HEK293T (cell line): ENCODE measurements at regions not wholly inside any gene's neighbourhood (a gene's known extent, or its start where the extent isn't known, plus 50 kb on each side); places are given as distances from the start of the nearest gene placed in this dataset.

Experiments used
- CTCF ChIA-PET: fragments of 350-600 bp; formaldehyde crosslinking; extraction: SDS; loops from one replicate; lab custom pipeline; 2021; ENCODE audit warnings: antibody characterized with exemption, inconsistent platforms; lab: Yijun Ruan, JAX
- POLR2A ChIA-PET: fragments of 350-600 bp; formaldehyde crosslinking; extraction: SDS; loops from one replicate; lab custom pipeline; 2020; ENCODE audit warnings: antibody characterized with exemption, inconsistent platforms; lab: Yijun Ruan, JAX
- DNase-seq: peaks from one replicate; pipeline ENCODE4 v3.0.0; 2012; ENCODE audit warnings: mixed read lengths; ENCODE audit errors: extremely low spot score
- ARNT ChIP-seq: fragments of 450-650 bp; IDR thresholded peaks from 2 replicates; pipeline ENCODE4 v1.6.1; 2017; ENCODE audit warnings: mild to moderate bottlenecking
- BHLHE40 ChIP-seq: fragments of 450-650 bp; IDR thresholded peaks from 2 replicates; pipeline ENCODE4 v1.6.1; 2016; ENCODE audit warnings: mild to moderate bottlenecking, moderate library complexity, borderline replicate concordance
- CTBP1 ChIP-seq: fragments of 450-650 bp; IDR thresholded peaks from 2 replicates; pipeline ENCODE4 v1.6.1; 2016; ENCODE audit warnings: borderline replicate concordance
- ELF4 ChIP-seq: fragments of 450-650 bp; IDR thresholded peaks from 2 replicates; pipeline ENCODE4 v1.6.1; 2017; ENCODE audit warnings: antibody characterized with exemption
- FOXA1 ChIP-seq: fragments of 450-650 bp; IDR thresholded peaks from 2 replicates; pipeline ENCODE4 v1.6.1; 2016; ENCODE audit warnings: mild to moderate bottlenecking
- FOXK2 ChIP-seq: fragments of 450-650 bp; IDR thresholded peaks from 2 replicates; pipeline ENCODE4 v1.6.1; 2016; ENCODE audit warnings: mild to moderate bottlenecking
- FOXM1 ChIP-seq: fragments of 450-650 bp; IDR thresholded peaks from 2 replicates; pipeline ENCODE4 v1.6.1; 2017; ENCODE audit warnings: mild to moderate bottlenecking, borderline replicate concordance
- HDGF ChIP-seq: fragments of 450-650 bp; IDR thresholded peaks from 2 replicates; pipeline ENCODE4 v1.6.1; 2017; ENCODE audit warnings: antibody characterized with exemption, borderline replicate concordance
- L3MBTL2 ChIP-seq: fragments of 450-650 bp; conservative IDR thresholded peaks from 2 replicates; pipeline ENCODE4 v1.6.1; 2016; ENCODE audit warnings: mild to moderate bottlenecking
- LEF1 ChIP-seq: fragments of 450-650 bp; IDR thresholded peaks from 2 replicates; pipeline ENCODE4 v1.6.1; 2017; ENCODE audit warnings: mild to moderate bottlenecking, borderline replicate concordance
- NFRKB ChIP-seq: fragments of 450-650 bp; IDR thresholded peaks from 2 replicates; pipeline ENCODE4 v1.6.1; 2016; ENCODE audit warnings: mild to moderate bottlenecking, moderate library complexity
- PKNOX1 ChIP-seq: fragments of 450-650 bp; IDR thresholded peaks from 2 replicates; pipeline ENCODE4 v1.6.1; 2016
- SP1 ChIP-seq: fragments of 450-650 bp; IDR thresholded peaks from 2 replicates; pipeline ENCODE4 v1.6.1; 2017
- SUZ12 ChIP-seq: fragments of 450-650 bp; IDR thresholded peaks from 2 replicates; pipeline ENCODE4 v1.6.1; 2016; ENCODE audit warnings: mild to moderate bottlenecking
- TARDBP ChIP-seq: fragments of 450-650 bp; IDR thresholded peaks from 2 replicates; pipeline ENCODE4 v1.6.1; 2016
- ZNF384 ChIP-seq: fragments of 450-650 bp; IDR thresholded peaks from 2 replicates; pipeline ENCODE4 v1.6.1; 2016

GRCh38 chr6:141726248-141726647 is 406.5 kb upstream of the GJE1 start:
- ChIA-PET POLR2A (no interaction called here), CTCF (no interaction called here)
- no peak for TF ChIP-seq L3MBTL2
- no peak for TF ChIP-seq SP1
- no peak for TF ChIP-seq HDGF
- no peak for TF ChIP-seq ZNF384
- no peak for TF ChIP-seq LEF1
- no peak for TF ChIP-seq CTBP1
- no peak for TF ChIP-seq FOXM1
- TF ChIP-seq TARDBP, result no peak
- no peak for TF ChIP-seq ELF4
- no peak for TF ChIP-seq ARNT
- no peak for TF ChIP-seq FOXA1
- no peak for TF ChIP-seq BHLHE40
- no peak for DNase-seq

- ChIA-PET POLR2A (no interaction called here), CTCF (no interaction called here)
- no peak for DNase-seq
- TF ChIP-seq CTBP1 (no peak), FOXA1 (no peak), ELF4 (no peak), FOXM1 (no peak), SUZ12 (no peak), NFRKB (no peak), SP1 (no peak), L3MBTL2 (no peak)
Measured at GRCh38 chr6:141724731-141725130, 408.0 kb upstream of the GJE1 start.

- ChIA-PET CTCF (interaction anchor here (0.6 kb wide), 1 partner anchor 1939 kb away, joined by 3 read pairs; no protein-coding TSS in a partner anchor), POLR2A (no interaction called here)
- no peak for TF ChIP-seq FOXK2
- TF ChIP-seq HDGF, result no peak
- TF ChIP-seq CTBP1, result no peak
- TF ChIP-seq PKNOX1, result no peak
- TF ChIP-seq FOXA1, result no peak
- TF ChIP-seq FOXM1, result no peak
- no peak for TF ChIP-seq TARDBP
- TF ChIP-seq BHLHE40, result no peak
- no peak for TF ChIP-seq SP1
- TF ChIP-seq ZNF384, result no peak
- TF ChIP-seq LEF1, result no peak
- TF ChIP-seq L3MBTL2, result no peak
- no peak for TF ChIP-seq NFRKB
- TF ChIP-seq ELF4, result no peak
- TF ChIP-seq SUZ12, result no peak
- no peak for TF ChIP-seq ARNT
- DNase-seq, result no peak
Measured at GRCh38 chr6:141719476-141719875, 413.2 kb upstream of the GJE1 start.

GRCh38 chr6:141705431-141705830 is 427.3 kb upstream of the GJE1 start:
- CTCF ChIA-PET, result no interaction called here
- DNase-seq, result no peak
- no peak for TF ChIP-seq TARDBP
- TF ChIP-seq FOXK2, result no peak
- no peak for TF ChIP-seq SUZ12
- no peak for TF ChIP-seq L3MBTL2
- POLR2A ChIA-PET, result no interaction called here

- CTCF ChIA-PET, result no interaction called here
Measured at GRCh38 chr6:141704151-141704550, 428.6 kb upstream of the GJE1 start.

GRCh38 chr6:141701732-141702131 is 431.0 kb upstream of the GJE1 start:
- ChIA-PET CTCF (no interaction called here), POLR2A (no interaction called here)
- DNase-seq, result no peak
- TF ChIP-seq SUZ12 (no peak), L3MBTL2 (no peak), TARDBP (no peak), SP1 (no peak), ARNT (no peak)

More at GRCh38 chr6:141704151-141704550, 428.6 kb upstream of the GJE1 start:
- TF ChIP-seq HDGF (no peak), ARNT (no peak), L3MBTL2 (no peak), SUZ12 (no peak), BHLHE40 (no peak), LEF1 (no peak), FOXM1 (no peak), FOXA1 (no peak), PKNOX1 (no peak), CTBP1 (no peak), SP1 (no peak), ZNF384 (no peak)
- DNase-seq, result no peak
- POLR2A ChIA-PET, result no interaction called here

- no peak for TF ChIP-seq ELF4
- TF ChIP-seq PKNOX1, result no peak
- TF ChIP-seq FOXM1, result no peak
- TF ChIP-seq SUZ12, result no peak
- TF ChIP-seq TARDBP, result no peak
- no peak for TF ChIP-seq LEF1
- TF ChIP-seq HDGF, result no peak
- TF ChIP-seq NFRKB, result no peak
- TF ChIP-seq FOXA1, result no peak
- TF ChIP-seq ARNT, result no peak
- TF ChIP-seq CTBP1, result no peak
- no peak for TF ChIP-seq L3MBTL2
- TF ChIP-seq SP1, result no peak
- TF ChIP-seq FOXK2, result no peak
- TF ChIP-seq BHLHE40, result no peak
- TF ChIP-seq ZNF384, result no peak
- no peak for DNase-seq
- POLR2A ChIA-PET, result no interaction called here
- CTCF ChIA-PET, result no interaction called here
Measured at GRCh38 chr6:141700819-141701218, 431.9 kb upstream of the GJE1 start.
